ENCODE measurements at regions not wholly inside any gene's neighbourhood (a gene's known extent, or its start where the extent isn't known, plus 50 kb on each side); places are given as distances from the start of the nearest gene placed in this dataset.

- Histone ChIP-seq H3K4me1 (no peaks in the 10 kb centered on the region), H3K27me3 (no peaks in the 10 kb centered on the region), H3K9me3 (no peaks in the 10 kb centered on the region), H3K27ac (no peak overlapping the region), H3K36me3 (no peaks in the 10 kb centered on the region), H3K4me3 (no peak overlapping the region)
- TF ChIP-seq CTCF (IDR thresholded peaks at IDR 0.05) (no peak), POLR2A (IDR thresholded peaks at IDR 0.05) (no peak)
- no peak for DNase-seq
These were observed 165.9 kb upstream of the ATF7IP start for GRCh38 chr12:14199455-14200198.

GRCh38 chr12:14200598-14200997 lies 164.9 kb upstream of the ATF7IP start:
- Histone ChIP-seq H3K4me1 (no peaks in the 10 kb centered on the region), H3K9me3 (no peaks in the 10 kb centered on the region), H3K4me3 (no peak overlapping the region), H3K27me3 (no peaks in the 10 kb centered on the region), H3K36me3 (no peaks in the 10 kb centered on the region), H3K27ac (no peak overlapping the region)
- TF ChIP-seq POLR2A (IDR thresholded peaks at IDR 0.05) (no peak), CTCF (IDR thresholded peaks at IDR 0.05) (no peak)
- no peak for DNase-seq

- Histone ChIP-seq H3K4me1 (no peaks in the 10 kb centered on the region), H3K9me3 (no peaks in the 10 kb centered on the region), H3K27me3 (no peaks in the 10 kb centered on the region), H3K4me3 (no peak overlapping the region), H3K36me3 (no peaks in the 10 kb centered on the region), H3K27ac (no peak overlapping the region)
- TF ChIP-seq CTCF (IDR thresholded peaks at IDR 0.05) (no peak), POLR2A (IDR thresholded peaks at IDR 0.05) (no peak)
- no peak for DNase-seq
These were observed 164.2 kb upstream of the ATF7IP start for GRCh38 chr12:14201291-14201690.

GRCh38 chr12:14207905-14208551 lies 157.5 kb upstream of the ATF7IP start:
- Histone ChIP-seq H3K9me3 (no peaks in the 10 kb centered on the region), H3K4me3 (no peak overlapping the region), H3K27ac (peak overlapping the region in 1 of 4 donors; percentile 63), H3K36me3 (no peaks in the 10 kb centered on the region), H3K4me1 (peaks cover 0 to 9% (median 0%) of the 10 kb centered on the region in 4 donors), H3K27me3 (no peaks in the 10 kb centered on the region)
- TF ChIP-seq POLR2A (IDR thresholded peaks at IDR 0.05) (no peak), CTCF (IDR thresholded peaks at IDR 0.05) (no peak)
- DNase-seq = no peak

- H3K27ac ChIP-seq = peak overlapping the region in 3 of 4 donors; percentile 26 to 70 (median 65)
- no peak for DNase-seq
- no peaks in the 10 kb centered on the region for H3K36me3 ChIP-seq
- H3K27me3 ChIP-seq = no peaks in the 10 kb centered on the region
- TF ChIP-seq POLR2A (IDR thresholded peaks at IDR 0.05) (no peak), CTCF (IDR thresholded peaks at IDR 0.05) (no peak)
- no peak overlapping the region for H3K4me3 ChIP-seq
- peaks cover 0 to 9% (median 2%) of the 10 kb centered on the region in 4 donors for H3K4me1 ChIP-seq
- H3K9me3 ChIP-seq = no peaks in the 10 kb centered on the region
These were observed 153.5 kb upstream of the ATF7IP start for GRCh38 chr12:14211947-14212387.

Measured in Peyer's patch (tissue), 4 donors.